ENCODE measurements at regions not wholly inside any gene's neighbourhood (a gene's known extent, or its start where the extent isn't known, plus 50 kb on each side); places are given as distances from the start of the nearest gene placed in this dataset.

- Mint-ChIP-seq H3K9me3 (peaks cover 0 to 9% (median 2%) of the 10 kb centered on the region in 7 donors), H3K36me3 (no peaks in the 10 kb centered on the region), H3K27ac (no peak overlapping the region), H3K27me3 (ENCODE audit: low read depth in 3 of 3) (peaks cover 0 to 3% (median 0%) of the 10 kb centered on the region in 3 donors), H3K4me1 (peaks cover 3% of the 10 kb centered on the region), H3K4me3 (no peak overlapping the region)
- Histone ChIP-seq H3K27me3 (ENCODE audit: control insufficient read depth in 2 of 2, insufficient read depth in 2 of 2, low read length in 2 of 2) (no peaks in the 10 kb centered on the region), H3K4me2 (replicated peaks; ENCODE audit: extremely low read depth, low read length, poor library complexity, severe bottlenecking) (no peak overlapping the region), H3K36me3 (replicated peaks in 1 of 2; ENCODE audit: control insufficient read depth in 1 of 2, insufficient read depth in 2 of 2, low read length in 2 of 2) (no peaks in the 10 kb centered on the region), H3K9me3 (replicated peaks in 1 of 2; ENCODE audit: control insufficient read depth in 1 of 2, insufficient read depth in 1 of 2, low read length in 2 of 2) (no peaks in the 10 kb centered on the region), H3K79me2 (ENCODE audit: insufficient read depth, low read length) (no peaks in the 10 kb centered on the region), H2AFZ (ENCODE audit: insufficient read depth, low read depth, low read length, poor library complexity, severe bottlenecking) (no peak overlapping the region), H3K27ac (ENCODE audit: low read depth in 1 of 2, low read length in 2 of 2) (no peak overlapping the region), H3K4me1 (ENCODE audit: control insufficient read depth in 1 of 2, insufficient read depth in 2 of 2, low read length in 2 of 2) (no peaks in the 10 kb centered on the region), H3K4me3 (replicated peaks in 1 of 3; ENCODE audit: low read depth in 2 of 3, low read length in 3 of 3) (no peak overlapping the region), H3K9ac (ENCODE audit: insufficient read depth, low read length, poor library complexity, severe bottlenecking) (no peak overlapping the region), H4K20me1 (ENCODE audit: insufficient read depth, low read length) (no peaks in the 10 kb centered on the region)
- no peak for DNase-seq
- TF ChIP-seq CTCF (IDR thresholded peaks at IDR 0.05): no peak
- WGBS (ENCODE audit: insufficient coverage): 59% methylated on average over 2 of the region's 5 CpGs
- intact Hi-C loops (cut with micrococcal nuclease): no loop called here
Measured at GRCh38 chr16:13325396-13325795, 424.0 kb downstream of the SHISA9 start.

GRCh38 chr16:13331918-13332317 is 430.5 kb downstream of the SHISA9 start:
- Histone ChIP-seq H3K36me3 (replicated peaks in 1 of 2; ENCODE audit: control insufficient read depth in 1 of 2, insufficient read depth in 2 of 2, low read length in 2 of 2) (no peaks in the 10 kb centered on the region), H3K9ac (ENCODE audit: insufficient read depth, low read length, poor library complexity, severe bottlenecking) (no peak overlapping the region), H4K20me1 (ENCODE audit: insufficient read depth, low read length) (no peaks in the 10 kb centered on the region), H3K4me3 (replicated peaks in 1 of 3; ENCODE audit: low read depth in 2 of 3, low read length in 3 of 3) (no peak overlapping the region), H3K27ac (ENCODE audit: low read depth in 1 of 2, low read length in 2 of 2) (no peak overlapping the region), H3K4me1 (ENCODE audit: control insufficient read depth in 1 of 2, insufficient read depth in 2 of 2, low read length in 2 of 2) (no peaks in the 10 kb centered on the region), H3K27me3 (ENCODE audit: control insufficient read depth in 2 of 2, insufficient read depth in 2 of 2, low read length in 2 of 2) (no peaks in the 10 kb centered on the region), H3K9me3 (replicated peaks in 1 of 2; ENCODE audit: control insufficient read depth in 1 of 2, insufficient read depth in 1 of 2, low read length in 2 of 2) (no peaks in the 10 kb centered on the region), H3K79me2 (ENCODE audit: insufficient read depth, low read length) (no peaks in the 10 kb centered on the region), H3K4me2 (replicated peaks; ENCODE audit: extremely low read depth, low read length, poor library complexity, severe bottlenecking) (no peak overlapping the region), H2AFZ (ENCODE audit: insufficient read depth, low read depth, low read length, poor library complexity, severe bottlenecking) (no peak overlapping the region)
- no peak for TF ChIP-seq CTCF (IDR thresholded peaks at IDR 0.05)
- intact Hi-C loops (cut with micrococcal nuclease): no loop called here
- peaks cover 0 to 5% (median 2%) of the 10 kb centered on the region in 7 donors for H3K9me3 Mint-ChIP-seq
- no peak overlapping the region for H3K27ac Mint-ChIP-seq
- H3K36me3 Mint-ChIP-seq: no peaks in the 10 kb centered on the region
- no peaks in the 10 kb centered on the region for H3K4me1 Mint-ChIP-seq
- no peak overlapping the region for H3K4me3 Mint-ChIP-seq
- no peak for DNase-seq
- peaks cover 0 to 3% (median 0%) of the 10 kb centered on the region in 3 donors for H3K27me3 Mint-ChIP-seq (ENCODE audit: low read depth in 3 of 3)
- WGBS (ENCODE audit: insufficient coverage): 100% methylated on average over 1 of the region's 2 CpGs

Data from CD14-positive monocyte (primary cell).